ENCODE measurements at regions not wholly inside any gene's neighbourhood (a gene's known extent, or its start where the extent isn't known, plus 50 kb on each side); places are given as distances from the start of the nearest gene placed in this dataset.

- H3K27ac ChIP-seq, result no peak overlapping the region
- ATAC-seq (no peak), DNase-seq (no peak)
- no peaks in the 10 kb centered on the region for H3K27me3 ChIP-seq
- H3K4me1 ChIP-seq, result no peaks in the 10 kb centered on the region
- H3K9me3 ChIP-seq, result no peaks in the 10 kb centered on the region
- H3K36me3 ChIP-seq, result no peaks in the 10 kb centered on the region
- H3K4me3 ChIP-seq, result no peak overlapping the region
- no peak for TF ChIP-seq CTCF (IDR thresholded peaks at IDR 0.05)
- intact Hi-C loops (cut with DNase I), result no loop called here
Observed at GRCh38 chr5:170441393-170441784, 52.2 kb upstream of the KCNMB1 start.

GRCh38 chr5:170440771-170441392 lies 51.7 kb upstream of the KCNMB1 start:
- intact Hi-C loops (cut with DNase I), result no loop called here
- DNase-seq (no peak), ATAC-seq (no peak)
- no peak for TF ChIP-seq CTCF (IDR thresholded peaks at IDR 0.05)
- Histone ChIP-seq H3K9me3 (no peaks in the 10 kb centered on the region), H3K36me3 (no peaks in the 10 kb centered on the region), H3K4me3 (no peak overlapping the region), H3K27me3 (no peaks in the 10 kb centered on the region), H3K27ac (no peak overlapping the region), H3K4me1 (no peaks in the 10 kb centered on the region)

GRCh38 chr5:170439944-170440269 lies 50.7 kb upstream of the KCNMB1 start:
- no peaks in the 10 kb centered on the region for H3K9me3 ChIP-seq
- no peak for TF ChIP-seq CTCF (IDR thresholded peaks at IDR 0.05)
- no peaks in the 10 kb centered on the region for H3K36me3 ChIP-seq
- DNase-seq, result no peak
- no peak overlapping the region for H3K27ac ChIP-seq
- H3K4me1 ChIP-seq, result no peaks in the 10 kb centered on the region
- no peak overlapping the region for H3K4me3 ChIP-seq
- no peak for ATAC-seq
- intact Hi-C loops (cut with DNase I), result loop anchor here (5.0 kb wide), 1 partner anchor 192 kb away; no protein-coding TSS in a partner anchor
- H3K27me3 ChIP-seq, result no peaks in the 10 kb centered on the region

- Histone ChIP-seq H3K4me1 (no peaks in the 10 kb centered on the region), H3K27me3 (no peaks in the 10 kb centered on the region), H3K9me3 (no peaks in the 10 kb centered on the region), H3K27ac (no peak overlapping the region), H3K36me3 (no peaks in the 10 kb centered on the region), H3K4me3 (no peak overlapping the region)
- ATAC-seq, result no peak
- intact Hi-C loops (cut with DNase I), result loop anchor here (5.0 kb wide), 1 partner anchor 193 kb away; no protein-coding TSS in a partner anchor
- TF ChIP-seq CTCF (IDR thresholded peaks at IDR 0.05), result no peak
- DNase-seq, result no peak
Observed at GRCh38 chr5:170439223-170439943, 50.2 kb upstream of the KCNMB1 start.

Data from upper lobe of right lung (tissue), 1 donor.